ENCODE measurements at regions not wholly inside any gene's neighbourhood (a gene's known extent, or its start where the extent isn't known, plus 50 kb on each side); places are given as distances from the start of the nearest gene placed in this dataset.

DNA sequence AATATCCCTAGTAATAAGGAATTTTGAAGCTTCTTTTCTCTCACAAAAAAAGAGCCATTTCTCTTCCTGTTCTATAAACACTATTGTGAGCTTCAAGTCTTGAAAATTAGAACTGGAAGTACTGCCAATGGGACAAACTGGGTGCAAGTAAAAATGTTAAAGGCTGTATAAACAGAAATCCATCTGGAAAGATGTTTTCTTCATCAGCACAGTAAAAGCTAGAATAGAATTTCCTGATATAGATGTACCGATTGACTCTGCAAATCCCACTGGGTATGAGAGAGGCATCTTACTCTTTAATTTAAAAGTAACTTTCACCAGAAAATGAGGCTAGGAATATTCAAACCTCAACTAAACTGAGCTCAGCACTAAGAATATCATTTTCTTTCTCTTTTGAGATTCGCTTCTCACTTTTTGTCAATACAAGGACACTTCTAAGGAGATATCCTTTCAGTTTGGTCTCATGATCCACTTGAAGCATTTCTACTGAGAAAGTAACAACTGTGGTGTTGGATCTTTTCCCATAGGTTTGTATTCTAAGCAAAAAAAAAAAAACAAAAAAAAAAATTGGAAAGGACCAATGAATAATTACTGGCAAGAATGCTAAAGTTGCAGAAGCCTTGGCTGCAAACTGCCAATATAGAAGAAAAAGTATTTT is 169.0 kb upstream of the PRDM1 start:
- TF ChIP-seq POLR2A (IDR thresholded peaks at IDR 0.05): no peak
- TF ChIP-seq EP300 (IDR thresholded peaks at IDR 0.05; ENCODE audit: low read depth): no peak
- TF ChIP-seq, protein P1, sequence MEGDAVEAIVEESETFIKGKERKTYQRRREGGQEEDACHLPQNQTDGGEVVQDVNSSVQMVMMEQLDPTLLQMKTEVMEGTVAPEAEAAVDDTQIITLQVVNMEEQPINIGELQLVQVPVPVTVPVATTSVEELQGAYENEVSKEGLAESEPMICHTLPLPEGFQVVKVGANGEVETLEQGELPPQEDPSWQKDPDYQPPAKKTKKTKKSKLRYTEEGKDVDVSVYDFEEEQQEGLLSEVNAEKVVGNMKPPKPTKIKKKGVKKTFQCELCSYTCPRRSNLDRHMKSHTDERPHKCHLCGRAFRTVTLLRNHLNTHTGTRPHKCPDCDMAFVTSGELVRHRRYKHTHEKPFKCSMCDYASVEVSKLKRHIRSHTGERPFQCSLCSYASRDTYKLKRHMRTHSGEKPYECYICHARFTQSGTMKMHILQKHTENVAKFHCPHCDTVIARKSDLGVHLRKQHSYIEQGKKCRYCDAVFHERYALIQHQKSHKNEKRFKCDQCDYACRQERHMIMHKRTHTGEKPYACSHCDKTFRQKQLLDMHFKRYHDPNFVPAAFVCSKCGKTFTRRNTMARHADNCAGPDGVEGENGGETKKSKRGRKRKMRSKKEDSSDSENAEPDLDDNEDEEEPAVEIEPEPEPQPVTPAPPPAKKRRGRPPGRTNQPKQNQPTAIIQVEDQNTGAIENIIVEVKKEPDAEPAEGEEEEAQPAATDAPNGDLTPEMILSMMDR (IDR thresholded peaks at IDR 0.05): no peak

Data from transverse colon (tissue), 3 donors.